Fibroblast of lung (primary cell): ENCODE measurements at regions not wholly inside any gene's neighbourhood (a gene's known extent, or its start where the extent isn't known, plus 50 kb on each side); places are given as distances from the start of the nearest gene placed in this dataset.

ENCODE experiments used
- CTCF ChIP-seq, 2 donors: IDR thresholded peaks in 1 of 2; conservative IDR thresholded peaks in 1 of 2; 1 replicate in 1 of 2; 2 replicates in 1 of 2; pipeline ENCODE4 v1.5.1; 2011 to 2012; ENCODE audit warnings: low read length in 2 of 2, control low read depth in 1 of 2, inconsistent platforms in 1 of 2, low read depth in 1 of 2, mild to moderate bottlenecking in 1 of 2
- EZH2 ChIP-seq: IDR thresholded peaks from 2 replicates; pipeline ENCODE4 v1.5.1; 2012; ENCODE audit warnings: low read length, control low read depth, mild to moderate bottlenecking; ENCODE audit errors: missing control alignments

DNA sequence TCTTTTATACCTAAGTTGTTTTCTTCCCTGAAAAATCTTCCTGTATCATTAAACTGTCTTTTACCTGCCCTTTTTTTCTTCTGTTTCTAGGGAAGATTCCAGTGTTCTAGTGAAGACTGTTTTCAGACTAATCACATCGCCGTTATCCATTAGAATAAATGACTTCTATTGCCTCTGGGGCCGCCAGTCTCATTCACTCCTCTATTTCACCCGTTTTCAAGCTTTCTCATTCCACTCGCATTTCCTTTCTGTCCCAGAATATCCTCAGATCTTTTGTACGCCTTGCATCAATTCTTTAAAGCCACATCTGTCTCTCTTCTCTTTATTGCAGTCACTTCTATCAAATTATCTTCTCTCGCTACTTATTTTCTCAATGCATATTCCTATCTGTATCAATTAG is 1035.6 kb upstream of the MIR17HG start:
- no peak for TF ChIP-seq CTCF (conservative IDR thresholded peaks at IDR 0.05 in 1 of 2, IDR thresholded peaks at IDR 0.05 in 1 of 2; ENCODE audit: low read depth in 1 of 2, low read length in 2 of 2)
- TF ChIP-seq EZH2 = no peak
